ENCODE measurements at regions not wholly inside any gene's neighbourhood (a gene's known extent, or its start where the extent isn't known, plus 50 kb on each side); places are given as distances from the start of the nearest gene placed in this dataset.
"Not testable (repeated sequence)": the region's sequence is repeated elsewhere in the genome, so short reads cannot be mapped to it uniquely, and the experiment has no call there.

- DNase-seq, result no peak
These were observed 388.2 kb upstream of the SYNCRIP start for GRCh38 chr6:86030875-86031274.

GRCh38 chr6:86028776-86029175 is 386.1 kb upstream of the SYNCRIP start:
- no peak for DNase-seq

GRCh38 chr6:86026890-86027289 is 384.2 kb upstream of the SYNCRIP start:
- not testable (repeated sequence) for DNase-seq

GRCh38 chr6:86017236-86017635 is 374.6 kb upstream of the SYNCRIP start:
- DNase-seq, result no peak

GRCh38 chr6:86016567-86016966 is 373.9 kb upstream of the SYNCRIP start:
- DNase-seq, result no peak

GRCh38 chr6:86016077-86016476 is 373.4 kb upstream of the SYNCRIP start:
- DNase-seq, result no peak

GRCh38 chr6:86012991-86013390 is 370.3 kb upstream of the SYNCRIP start:
- not testable (repeated sequence) for DNase-seq

- DNase-seq, result peak in 1 of 3 experiments; percentile 1
These were observed 368.5 kb upstream of the SYNCRIP start for GRCh38 chr6:86010915-86011786.

- no peak for DNase-seq
These were observed 354.5 kb upstream of the SYNCRIP start for GRCh38 chr6:85997206-85997605.

GRCh38 chr6:85996034-85996375 is 353.3 kb upstream of the SYNCRIP start:
- no peak for DNase-seq

- DNase-seq, result no peak
These were observed 352.8 kb upstream of the SYNCRIP start for GRCh38 chr6:85995339-85996033.

GRCh38 chr6:85986681-85987080 is 344.0 kb upstream of the SYNCRIP start:
- DNase-seq, result no peak

- DNase-seq, result no peak
These were observed 340.5 kb upstream of the SYNCRIP start for GRCh38 chr6:85983032-85983659.

GRCh38 chr6:85977661-85978060 is 335.0 kb upstream of the SYNCRIP start:
- DNase-seq, result peak in 1 of 3 experiments; percentile 37

- no peak for DNase-seq
These were observed 333.3 kb upstream of the SYNCRIP start for GRCh38 chr6:85975957-85976356.

- DNase-seq, result no peak
These were observed 328.6 kb upstream of the SYNCRIP start for GRCh38 chr6:85971238-85971637.

- DNase-seq, result no peak
These were observed 324.1 kb upstream of the SYNCRIP start for GRCh38 chr6:85966828-85967227.

- no peak for DNase-seq
These were observed 319.1 kb upstream of the SYNCRIP start for GRCh38 chr6:85961746-85962145.

- DNase-seq, result no peak
These were observed 318.4 kb upstream of the SYNCRIP start for GRCh38 chr6:85961125-85961524.

- DNase-seq, result no peak
These were observed 305.8 kb upstream of the SYNCRIP start for GRCh38 chr6:85948481-85948880.

GRCh38 chr6:85945459-85946185 is 302.9 kb upstream of the SYNCRIP start:
- DNase-seq, result no peak

- DNase-seq, result no peak
These were observed 302.1 kb upstream of the SYNCRIP start for GRCh38 chr6:85944776-85945175.

GRCh38 chr6:85942844-85943243 is 300.2 kb upstream of the SYNCRIP start:
- DNase-seq, result no peak
